Loucy (cell line): ENCODE measurements at regions not wholly inside any gene's neighbourhood (a gene's known extent, or its start where the extent isn't known, plus 50 kb on each side); places are given as distances from the start of the nearest gene placed in this dataset.

ENCODE experiments used
- H2AFZ ChIP-seq: fragments of 200-600 bp; sonication (generic); 2 replicates; pipeline ENCODE4 v1.6.0; 2016; ENCODE audit warnings: antibody characterized with exemption, mild to moderate bottlenecking, low read length, moderate library complexity
- H3F3A ChIP-seq: fragments of 200-600 bp; 2 replicates; pipeline ENCODE4 v1.6.0; 2016; ENCODE audit warnings: antibody characterized with exemption, low read depth, mild to moderate bottlenecking
- H3K27me3 ChIP-seq: fragments of 200-600 bp; sonication (generic); 2 replicates; pipeline ENCODE4 v1.6.1; 2014; ENCODE audit warnings: low read length, mild to moderate bottlenecking; ENCODE audit not compliant: insufficient read depth, poor library complexity, severe bottlenecking
- H3K36me3 ChIP-seq: fragments of 200-600 bp; sonication (generic); 2 replicates; pipeline ENCODE4 v1.6.1; 2016; ENCODE audit warnings: low read length; ENCODE audit not compliant: insufficient read depth
- H3K4me1 ChIP-seq: fragments of 200-600 bp; sonication (generic); 2 replicates; pipeline ENCODE4 v1.5.1; 2014; ENCODE audit warnings: low read length, mild to moderate bottlenecking; ENCODE audit not compliant: insufficient read depth, poor library complexity, severe bottlenecking
- H3K4me2 ChIP-seq: fragments of 200-600 bp; sonication (generic); 2 replicates; pipeline ENCODE4 v1.6.0; 2014; ENCODE audit warnings: antibody characterized with exemption, low read length, low read depth, mild to moderate bottlenecking; ENCODE audit not compliant: poor library complexity, severe bottlenecking
- H3K4me3 ChIP-seq: fragments of 200-600 bp; sonication (generic); 2 replicates; pipeline ENCODE4 v1.5.1; 2014; ENCODE audit warnings: low read length, mild to moderate bottlenecking, mixed read lengths; ENCODE audit not compliant: poor library complexity, severe bottlenecking
- H3K79me2 ChIP-seq: fragments of 200-600 bp; sonication (generic); 2 replicates; pipeline ENCODE4 v1.6.1; 2014; ENCODE audit warnings: low read length; ENCODE audit not compliant: insufficient read depth
- H3K9ac ChIP-seq: fragments of 200-600 bp; sonication (generic); 2 replicates; pipeline ENCODE4 v1.6.0; 2014; ENCODE audit warnings: mild to moderate bottlenecking, low read depth, low read length, moderate library complexity; ENCODE audit not compliant: poor library complexity, severe bottlenecking
- H3K9me2 ChIP-seq: fragments of 200-600 bp; sonication (generic); replicated peaks from 2 replicates; pipeline ENCODE4 v1.6.1; 2016; ENCODE audit warnings: low read depth, low read length, mixed read lengths
- H3K9me3 ChIP-seq: fragments of 200-600 bp; sonication (generic); 2 replicates; pipeline ENCODE4 v1.6.1; 2014; ENCODE audit warnings: mild to moderate bottlenecking, antibody characterized with exemption, low read length, low read depth; ENCODE audit not compliant: insufficient read depth
- H4K20me1 ChIP-seq: fragments of 200-600 bp; sonication (generic); 2 replicates; pipeline ENCODE4 v1.6.0; 2014; ENCODE audit warnings: antibody characterized with exemption, low read length, mild to moderate bottlenecking; ENCODE audit not compliant: insufficient read depth, poor library complexity, severe bottlenecking
- CTCF ChIP-seq: fragments of 200-600 bp; sonication (generic); conservative IDR thresholded peaks from 2 replicates; pipeline ENCODE4 v1.5.1; 2014; ENCODE audit warnings: mild to moderate bottlenecking, antibody characterized with exemption, low read length
- EZH2phosphoT487 ChIP-seq: fragments of 200-600 bp; IDR thresholded peaks from 2 replicates; pipeline ENCODE4 v1.6.1; 2018; ENCODE audit warnings: antibody characterized with exemption, mild to moderate bottlenecking, moderate library complexity, borderline replicate concordance

DNA sequence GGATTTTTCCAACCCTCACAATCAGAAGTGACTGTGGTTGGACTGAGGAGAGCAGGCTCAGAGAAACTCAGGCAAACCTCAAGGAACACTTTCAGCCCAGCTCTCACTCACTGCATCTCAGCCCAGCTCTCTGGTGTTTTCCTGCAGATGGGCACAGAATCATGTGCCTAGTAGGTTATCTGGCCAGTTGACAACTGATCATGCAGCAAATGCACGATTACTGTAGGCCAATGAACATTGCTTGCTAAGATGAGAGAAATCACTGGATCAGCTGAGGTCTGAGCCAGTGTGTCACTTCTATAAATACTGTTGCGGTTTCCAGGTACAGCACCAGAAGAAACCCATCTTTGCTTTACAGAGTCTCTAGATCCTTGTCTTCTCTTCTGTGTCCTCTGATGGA is 540.5 kb downstream of the CD83 start:
- Histone ChIP-seq H3F3A (peaks cover 4% of the 10 kb centered on the region; the same call in 1 of the 2 replicates), H3K4me2 (peak overlapping the region; percentile 39), H3K4me3 (no peak overlapping the region), H3K9me2 (no peaks in the 10 kb centered on the region), H3K9ac (peak overlapping the region; percentile 43), H3K4me1 (peaks cover 85% of the 10 kb centered on the region), H3K9me3 (no peaks in the 10 kb centered on the region), H2AFZ (no peak overlapping the region), H3K79me2 (no peaks in the 10 kb centered on the region), H3K36me3 (no peaks in the 10 kb centered on the region), H3K27me3 (no peaks in the 10 kb centered on the region), H4K20me1 (no peaks in the 10 kb centered on the region)
- TF ChIP-seq CTCF (no peak), EZH2phosphoT487 (no peak)

DNA sequence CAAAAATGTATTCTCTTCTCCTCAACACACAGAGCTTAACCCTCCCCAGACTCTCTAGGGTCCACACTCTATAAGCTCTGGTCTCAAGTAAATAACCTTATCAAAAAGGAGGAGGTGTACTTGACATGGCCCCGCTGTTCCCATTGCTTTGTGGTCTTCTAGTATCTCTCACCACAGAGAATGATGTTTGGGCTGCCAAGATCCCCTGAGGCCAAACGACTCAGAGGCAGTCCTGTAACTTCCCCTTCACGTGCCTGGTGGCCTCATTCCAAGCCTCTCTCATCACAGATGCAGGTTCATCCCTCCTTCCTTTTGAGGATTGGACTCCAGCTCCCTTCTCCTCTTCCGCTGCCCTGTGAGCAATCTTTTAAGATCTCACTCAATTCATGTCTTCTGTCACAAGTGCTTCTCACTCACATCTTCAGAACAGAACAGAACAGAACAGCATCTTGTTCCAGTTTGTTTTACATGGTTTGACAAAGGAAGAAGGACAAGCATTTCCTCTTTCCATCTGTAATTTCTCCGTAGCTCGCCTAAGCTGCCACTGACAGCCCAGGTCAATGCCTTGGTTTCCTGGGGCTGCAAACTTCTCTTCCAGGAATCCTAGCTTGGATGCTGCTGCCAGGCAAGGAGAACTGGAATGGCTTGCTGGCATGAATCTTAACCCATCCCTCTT is 541.5 kb downstream of the CD83 start:
- no peaks in the 10 kb centered on the region for H3K9me3 ChIP-seq
- H3K36me3 ChIP-seq = no peaks in the 10 kb centered on the region
- H3K27me3 ChIP-seq = no peaks in the 10 kb centered on the region
- H3K9me2 ChIP-seq = no peaks in the 10 kb centered on the region
- H3K4me2 ChIP-seq = peak overlapping the region; percentile 39
- H3K4me3 ChIP-seq = no peak overlapping the region
- peak overlapping the region; percentile 43 for H3K9ac ChIP-seq
- H3F3A ChIP-seq = peaks cover 4% of the 10 kb centered on the region; the same call in 1 of the 2 replicates
- peaks cover 89% of the 10 kb centered on the region for H3K4me1 ChIP-seq
- TF ChIP-seq EZH2phosphoT487 = no peak
- no peak for TF ChIP-seq CTCF
- H3K79me2 ChIP-seq = no peaks in the 10 kb centered on the region
- no peaks in the 10 kb centered on the region for H4K20me1 ChIP-seq
- no peak overlapping the region for H2AFZ ChIP-seq

GRCh38 chr6:14659841-14660240 is 542.3 kb downstream of the CD83 start:
- peaks cover 96% of the 10 kb centered on the region for H3K4me1 ChIP-seq
- TF ChIP-seq CTCF (no peak), EZH2phosphoT487 (no peak)
- H3K27me3 ChIP-seq = no peaks in the 10 kb centered on the region
- H3K4me3 ChIP-seq = no peak overlapping the region
- peak overlapping the region; percentile 43 for H3K9ac ChIP-seq
- peaks cover 4% of the 10 kb centered on the region; the same call in 1 of the 2 replicates for H3F3A ChIP-seq
- no peaks in the 10 kb centered on the region for H3K36me3 ChIP-seq
- H2AFZ ChIP-seq = no peak overlapping the region
- H3K4me2 ChIP-seq = peak overlapping the region; percentile 51
- no peaks in the 10 kb centered on the region for H3K79me2 ChIP-seq
- H3K9me3 ChIP-seq = no peaks in the 10 kb centered on the region
- no peaks in the 10 kb centered on the region for H3K9me2 ChIP-seq
- H4K20me1 ChIP-seq = no peaks in the 10 kb centered on the region
